A673 (cell line): ENCODE measurements at regions not wholly inside any gene's neighbourhood (a gene's known extent, or its start where the extent isn't known, plus 50 kb on each side); places are given as distances from the start of the nearest gene placed in this dataset.

ENCODE experiments used
- BruUV-seq: library from RNA; stranded (reverse); fragments of 400-500 nt; replicated peaks from 2 replicates; lab custom pipeline; 2021; lab: Mats Ljungman, UMichigan
- CTCF ChIA-PET: fragments of 300-600 bp; sonication (Branson Sonifier 250); formaldehyde crosslinking; loops from one replicate; lab custom pipeline; 2022; ENCODE audit warnings: antibody characterized with exemption; lab: Charles Lee
- POLR2A ChIA-PET: fragments of 300-600 bp; sonication (Branson Sonifier 250); formaldehyde crosslinking; loops from one replicate; lab custom pipeline; 2022; ENCODE audit warnings: antibody characterized with exemption; ENCODE audit not compliant: low non-redundant PET; lab: Charles Lee
- DNase-seq: peaks from one replicate; pipeline ENCODE4 v3.0.0-alpha.2; 2015; ENCODE audit warnings: low spot score
- H3K27ac ChIP-seq: fragments of 200-600 bp; sonication (generic); 2 replicates; pipeline ENCODE4 v1.5.1; 2016; ENCODE audit warnings: mixed run types, low read depth, mild to moderate bottlenecking, mixed read lengths, antibody characterized with exemption, low read length; ENCODE audit not compliant: poor library complexity, severe bottlenecking
- H3K27me3 ChIP-seq: fragments of 200-600 bp; sonication (generic); replicated peaks from 2 replicates; pipeline ENCODE4 v1.6.1; 2017; ENCODE audit warnings: mixed run types, low read depth, mild to moderate bottlenecking, mixed read lengths, antibody characterized with exemption, low read length; ENCODE audit not compliant: insufficient read depth, poor library complexity
- H3K36me3 ChIP-seq: fragments of 200-600 bp; sonication (generic); 2 replicates; pipeline ENCODE4 v1.6.1; 2016; ENCODE audit warnings: mixed run types, mild to moderate bottlenecking, mixed read lengths, antibody characterized with exemption, low read length; ENCODE audit not compliant: insufficient read depth, poor library complexity, severe bottlenecking
- H3K4me1 ChIP-seq: fragments of 200-600 bp; sonication (generic); 2 replicates; pipeline ENCODE4 v1.6.1; 2017; ENCODE audit warnings: mixed run types, mild to moderate bottlenecking, mixed read lengths, antibody characterized with exemption, low read length; ENCODE audit not compliant: insufficient read depth, poor library complexity, severe bottlenecking
- H3K4me3 ChIP-seq: fragments of 200-600 bp; sonication (generic); 2 replicates; pipeline ENCODE4 v1.5.1; 2016; ENCODE audit warnings: low read depth, mixed run types, mild to moderate bottlenecking, mixed read lengths, low read length; ENCODE audit not compliant: poor library complexity, severe bottlenecking
- H3K9me3 ChIP-seq: fragments of 200-600 bp; sonication (generic); 2 replicates; pipeline ENCODE4 v1.6.1; 2016; ENCODE audit warnings: mixed run types, low read depth, mild to moderate bottlenecking, mixed read lengths, antibody characterized with exemption, low read length; ENCODE audit not compliant: poor library complexity, severe bottlenecking
- EZH2 ChIP-seq: fragments of 200-600 bp; sonication (generic); IDR thresholded peaks from 2 replicates; pipeline ENCODE4 v1.6.1; 2017; ENCODE audit warnings: borderline replicate concordance, low read depth, mild to moderate bottlenecking, mixed read lengths, antibody characterized with exemption, low read length; ENCODE audit not compliant: poor library complexity, severe bottlenecking
- intact Hi-C: fragments of 100-400 bp; cut with micrococcal nuclease; formaldehyde crosslinking; loops from one replicate; pipeline ENCODE4 v1.10.0; 2022; ENCODE audit not compliant: unreplicated experiment
- TF ChIP-seq, protein P1 (sequence below): fragments of 300-800, 200-600 bp; sonication (generic); conservative IDR thresholded peaks from 2 replicates; pipeline ENCODE4 v1.5.1; 2017; ENCODE audit warnings: low read depth, mild to moderate bottlenecking, antibody characterized with exemption, low read length, moderate library complexity, mixed read lengths

DNA sequence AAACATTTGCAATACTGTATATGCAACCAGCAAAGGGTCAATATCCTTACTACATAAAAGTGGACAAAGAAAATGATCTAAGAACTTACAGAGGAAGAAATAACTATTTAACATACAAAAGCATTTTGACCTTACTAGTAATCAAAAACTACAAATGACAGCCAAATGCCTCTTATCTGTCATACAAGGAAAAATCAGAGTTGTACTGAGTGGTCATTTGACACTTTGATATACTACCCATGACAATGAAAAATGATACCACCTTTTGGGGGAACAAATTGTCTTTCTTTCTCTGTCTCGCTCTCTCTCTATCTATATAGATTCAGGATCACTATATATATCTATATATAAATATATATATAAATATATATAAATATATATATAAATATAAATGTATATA, 50.4 kb upstream of the ZSWIM6 start:
- intact Hi-C loops = no loop called here
- no peak for TF ChIP-seq EZH2
- TF ChIP-seq, protein P1, sequence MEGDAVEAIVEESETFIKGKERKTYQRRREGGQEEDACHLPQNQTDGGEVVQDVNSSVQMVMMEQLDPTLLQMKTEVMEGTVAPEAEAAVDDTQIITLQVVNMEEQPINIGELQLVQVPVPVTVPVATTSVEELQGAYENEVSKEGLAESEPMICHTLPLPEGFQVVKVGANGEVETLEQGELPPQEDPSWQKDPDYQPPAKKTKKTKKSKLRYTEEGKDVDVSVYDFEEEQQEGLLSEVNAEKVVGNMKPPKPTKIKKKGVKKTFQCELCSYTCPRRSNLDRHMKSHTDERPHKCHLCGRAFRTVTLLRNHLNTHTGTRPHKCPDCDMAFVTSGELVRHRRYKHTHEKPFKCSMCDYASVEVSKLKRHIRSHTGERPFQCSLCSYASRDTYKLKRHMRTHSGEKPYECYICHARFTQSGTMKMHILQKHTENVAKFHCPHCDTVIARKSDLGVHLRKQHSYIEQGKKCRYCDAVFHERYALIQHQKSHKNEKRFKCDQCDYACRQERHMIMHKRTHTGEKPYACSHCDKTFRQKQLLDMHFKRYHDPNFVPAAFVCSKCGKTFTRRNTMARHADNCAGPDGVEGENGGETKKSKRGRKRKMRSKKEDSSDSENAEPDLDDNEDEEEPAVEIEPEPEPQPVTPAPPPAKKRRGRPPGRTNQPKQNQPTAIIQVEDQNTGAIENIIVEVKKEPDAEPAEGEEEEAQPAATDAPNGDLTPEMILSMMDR = no peak
- Histone ChIP-seq H3K4me3 (no peak overlapping the region), H3K27me3 (no peaks in the 10 kb centered on the region), H3K36me3 (no peaks in the 10 kb centered on the region), H3K9me3 (no peaks in the 10 kb centered on the region), H3K4me1 (peaks cover 16% of the 10 kb centered on the region), H3K27ac (no peak overlapping the region)
- BruUV-seq = no TSS peak
- ChIA-PET POLR2A (no interaction called here), CTCF (no interaction called here)
- DNase-seq = no peak
